HG02943 (cell line): ENCODE measurements at regions not wholly inside any gene's neighbourhood (a gene's known extent, or its start where the extent isn't known, plus 50 kb on each side); places are given as distances from the start of the nearest gene placed in this dataset.

Experiments used
- ATAC-seq: cut with Tn5 transposase; IDR thresholded peaks from one replicate; pipeline ENCODE4 v1.9.1; 2021; ENCODE audit warnings: mild to moderate bottlenecking, low read depth, moderate library complexity; ENCODE audit not compliant: unreplicated experiment

- ATAC-seq = no peak
Observed at GRCh38 chr9:78835928-78836450, 539.1 kb downstream of the PSAT1 start.

GRCh38 chr9:78839252-78839651 lies 542.3 kb downstream of the PSAT1 start:
- no peak for ATAC-seq

- no peak for ATAC-seq
Observed at GRCh38 chr9:78848061-78848460, 551.1 kb downstream of the PSAT1 start.

- no peak for ATAC-seq
Observed at GRCh38 chr9:78856144-78856543, 559.2 kb downstream of the PSAT1 start.

DNA sequence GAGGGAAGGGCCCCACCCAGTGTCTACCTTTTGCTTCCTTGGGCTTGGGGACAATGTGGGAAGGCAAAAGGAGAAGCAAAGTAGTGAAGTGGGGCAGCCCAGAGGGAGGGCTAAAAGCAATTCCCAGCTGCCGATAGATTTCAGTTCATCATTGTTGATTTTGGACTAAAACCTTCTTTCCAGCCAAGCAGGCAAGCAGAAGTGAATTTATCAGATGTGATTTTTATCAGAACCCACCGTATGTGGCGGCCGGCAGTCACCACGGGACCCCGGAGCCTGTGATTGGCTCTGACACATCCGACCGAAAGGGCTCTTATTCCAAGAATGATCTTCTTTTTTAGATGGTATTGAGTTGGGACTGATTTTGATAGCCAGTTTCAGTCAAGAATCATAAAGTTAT lies 559.9 kb downstream of the PSAT1 start:
- no peak for ATAC-seq

- ATAC-seq = no peak
Observed at GRCh38 chr9:78857373-78858225, 560.7 kb downstream of the PSAT1 start.

GRCh38 chr9:78858266-78858665 lies 561.3 kb downstream of the PSAT1 start:
- ATAC-seq = no peak

GRCh38 chr9:78860801-78861475 lies 564.0 kb downstream of the PSAT1 start:
- no peak for ATAC-seq

GRCh38 chr9:78863531-78863930 lies 566.6 kb downstream of the PSAT1 start:
- no peak for ATAC-seq

DNA sequence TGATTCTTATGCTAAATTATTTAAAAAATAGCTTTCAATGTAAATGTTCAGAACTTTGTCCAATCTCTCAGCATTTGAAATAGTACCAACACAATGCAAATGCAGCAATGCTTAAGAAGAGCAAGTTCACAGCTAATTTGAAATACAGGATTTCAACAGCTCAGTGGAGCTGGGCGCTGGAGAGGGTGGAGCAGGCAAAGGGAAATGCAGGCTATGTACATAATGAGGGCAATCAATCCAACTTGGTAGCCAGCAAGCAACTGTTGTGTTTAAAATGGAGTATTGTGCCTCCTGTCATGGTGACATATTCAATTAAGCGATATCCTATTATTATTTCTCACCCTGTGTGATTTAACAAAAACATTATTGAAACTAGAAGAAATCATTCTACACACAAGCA lies 568.8 kb downstream of the PSAT1 start:
- ATAC-seq = no peak

DNA sequence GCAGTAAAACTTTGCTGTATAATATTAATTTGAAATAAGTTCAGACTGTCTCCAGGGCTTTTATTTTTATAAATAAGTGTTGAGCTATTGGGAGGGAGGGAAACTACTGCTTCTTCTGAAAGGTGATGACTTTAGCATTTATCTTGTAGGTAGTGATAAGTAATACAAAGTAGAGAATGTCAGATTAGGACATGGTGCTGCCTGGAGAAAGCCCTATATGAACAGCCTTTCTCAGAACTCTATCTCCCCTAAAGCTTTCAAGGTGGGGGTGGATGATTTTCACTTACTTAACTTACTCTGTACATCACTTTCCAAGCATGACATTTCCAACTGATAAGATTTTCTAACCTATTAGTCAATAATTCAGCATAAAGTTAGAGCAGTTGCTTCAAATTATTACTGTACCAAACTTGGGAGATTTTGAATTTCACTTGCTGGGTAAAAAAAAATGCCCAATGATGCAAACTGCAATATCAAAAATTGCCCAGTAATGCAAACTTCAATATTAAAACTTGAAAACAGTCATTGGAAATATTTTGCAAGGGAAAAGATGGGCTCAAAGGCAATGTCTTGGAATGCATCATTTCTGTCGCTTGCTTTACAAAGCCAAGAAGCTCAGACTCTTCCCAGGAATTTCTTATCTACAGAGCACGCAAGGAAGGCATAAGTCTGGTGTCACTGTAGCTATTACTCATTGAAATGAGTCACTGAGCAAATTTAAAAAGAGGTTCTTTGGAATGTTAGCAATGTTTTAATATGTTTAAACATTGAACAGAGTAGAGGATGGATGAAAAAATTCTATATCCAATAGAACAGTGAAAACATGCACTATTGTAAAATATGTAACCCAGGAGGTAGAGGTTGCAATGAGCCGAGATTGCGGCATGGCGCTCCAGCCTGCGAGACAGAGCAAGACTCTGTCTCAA lies 569.5 kb downstream of the PSAT1 start:
- ATAC-seq = no peak

GRCh38 chr9:78871086-78871451 lies 574.1 kb downstream of the PSAT1 start:
- no peak for ATAC-seq

DNA sequence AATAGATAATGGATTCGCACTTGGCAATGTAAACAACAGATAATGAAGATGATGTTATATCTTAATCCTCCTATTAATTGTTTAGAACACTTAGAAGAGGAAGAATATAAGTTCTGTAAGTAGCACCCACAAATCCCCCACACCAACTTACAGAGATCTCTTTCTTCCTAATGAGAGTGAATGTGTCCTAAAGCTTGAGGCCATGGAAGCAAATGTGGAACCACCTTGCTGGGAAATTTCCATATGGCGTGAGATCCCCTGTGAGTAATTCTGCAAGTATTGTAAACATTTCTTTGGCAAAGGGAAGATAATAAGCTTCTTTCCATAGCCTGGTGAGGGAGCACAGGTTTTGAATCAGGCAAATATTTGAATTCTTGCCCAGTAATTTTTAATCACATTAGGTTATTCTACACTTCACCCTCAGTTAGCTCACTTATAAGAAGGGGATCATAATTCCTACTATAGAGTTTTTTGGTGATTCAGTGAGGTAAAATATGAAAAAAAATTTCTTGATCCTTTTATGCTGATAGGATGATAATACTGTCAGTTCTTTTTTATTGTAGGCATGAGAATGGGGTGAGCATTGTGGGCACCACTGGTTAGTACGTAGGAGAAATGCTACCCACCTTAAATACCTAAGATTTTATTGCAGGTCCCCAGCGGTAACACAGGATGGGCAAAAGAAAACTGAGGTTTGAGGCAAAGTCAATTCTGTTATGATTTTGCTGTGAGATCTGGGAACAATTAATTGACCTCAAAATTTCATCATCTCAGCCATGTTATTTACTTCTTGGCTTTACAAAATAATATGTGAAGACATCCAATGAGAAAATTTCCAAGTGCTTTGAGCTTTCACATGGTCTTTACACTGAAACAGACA lies 574.8 kb downstream of the PSAT1 start:
- no peak for ATAC-seq

DNA sequence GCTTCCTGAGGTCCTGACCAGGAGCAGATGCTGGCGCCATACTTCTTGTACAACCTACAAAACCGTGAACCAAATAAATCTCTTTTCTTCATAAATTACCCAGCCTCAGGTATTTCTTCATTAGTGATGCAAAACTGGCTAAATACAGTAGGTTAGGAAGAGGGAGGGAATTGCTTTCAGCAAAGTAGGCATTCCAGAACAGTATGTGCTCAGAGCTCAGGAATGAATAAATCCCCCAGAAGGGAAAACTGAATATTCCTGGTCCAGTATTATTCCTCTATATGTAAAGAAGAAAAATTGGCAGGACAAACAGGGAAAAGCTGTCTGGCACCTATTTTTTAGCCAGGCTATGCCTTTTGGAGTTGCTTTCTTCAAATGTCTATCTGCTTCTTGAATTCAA lies 577.1 kb downstream of the PSAT1 start:
- no peak for ATAC-seq

DNA sequence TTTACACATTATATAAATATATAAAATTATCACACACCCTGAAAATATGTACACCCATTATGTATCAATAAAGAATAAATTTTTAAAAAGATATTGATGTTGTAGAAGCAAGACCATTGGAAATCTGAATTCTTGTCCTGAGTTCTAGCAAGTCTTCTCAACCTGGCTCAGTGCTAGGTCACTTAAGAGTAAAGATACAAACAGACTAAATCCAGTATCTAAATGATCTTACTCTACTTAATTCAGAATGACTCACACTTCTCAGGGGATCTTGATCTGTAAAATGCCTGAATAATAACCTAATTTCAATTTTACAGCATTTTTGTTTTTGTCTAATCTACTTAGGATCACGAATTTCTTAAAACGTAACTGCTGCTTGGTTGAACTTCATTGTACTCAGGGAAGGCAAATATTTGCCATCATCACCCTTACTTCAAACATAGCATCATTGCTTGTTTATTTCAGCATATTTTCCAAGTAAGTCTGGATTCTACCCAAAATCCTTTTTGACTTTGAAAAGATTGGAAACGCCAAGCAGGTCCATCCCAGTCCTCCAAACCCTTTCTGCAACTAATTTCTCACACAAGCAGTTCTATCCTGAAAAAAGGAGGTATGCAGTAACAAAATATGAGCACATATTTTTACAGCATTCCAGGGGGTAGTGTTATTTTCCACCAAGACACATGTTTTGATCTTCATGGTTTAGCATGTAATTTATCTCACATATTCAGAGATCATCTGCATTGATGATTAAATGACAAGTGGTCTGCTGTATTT lies 582.6 kb downstream of the PSAT1 start:
- ATAC-seq = no peak

- no peak for ATAC-seq
Observed at GRCh38 chr9:78881295-78881694, 584.4 kb downstream of the PSAT1 start.

DNA sequence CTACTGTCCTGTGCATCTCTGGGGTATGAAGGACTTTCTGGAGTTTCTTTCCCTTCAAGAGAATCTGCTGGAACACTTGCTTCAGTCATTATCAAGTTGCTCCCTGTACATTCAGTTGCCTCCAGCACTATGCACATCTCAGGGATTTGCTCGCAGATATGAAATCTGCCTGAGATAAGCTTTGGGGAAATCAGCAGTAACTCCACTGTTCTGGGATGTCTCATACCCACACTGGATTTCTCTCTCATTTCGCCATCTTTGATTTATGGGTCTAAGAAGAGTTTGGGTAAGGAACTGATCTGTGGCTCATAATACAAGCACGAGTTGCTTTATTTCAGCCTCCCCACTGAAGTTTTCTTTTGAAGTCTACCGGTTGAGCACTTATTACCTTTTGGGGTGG lies 585.6 kb downstream of the PSAT1 start:
- ATAC-seq = no peak

DNA sequence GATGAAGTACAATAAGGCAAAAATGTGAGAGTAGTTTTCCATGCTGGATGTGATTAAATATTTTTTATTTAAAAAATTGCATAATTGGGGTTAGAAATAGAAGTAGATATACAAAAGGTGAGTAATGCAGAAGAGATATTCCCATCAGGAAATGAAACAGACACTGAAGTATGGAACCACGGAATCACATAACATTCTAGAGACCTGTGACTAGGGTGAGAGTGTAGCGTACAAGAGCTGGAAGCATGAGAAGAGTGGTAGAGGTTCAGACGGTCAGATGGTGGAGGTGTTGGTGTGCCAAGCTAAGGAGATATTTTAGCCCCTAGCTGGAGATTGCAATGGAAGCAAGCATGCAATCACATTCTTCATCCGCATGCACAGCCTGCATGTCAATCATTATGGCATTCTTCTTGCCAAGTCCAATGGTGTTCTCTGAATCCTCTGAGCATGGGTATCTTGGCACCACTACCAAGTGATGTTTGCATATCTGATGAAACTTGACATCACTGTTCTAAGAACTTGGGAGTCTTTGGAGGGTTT lies 587.8 kb downstream of the PSAT1 start:
- no peak for ATAC-seq

GRCh38 chr9:78892182-78892581 lies 595.3 kb downstream of the PSAT1 start:
- ATAC-seq = no peak
